ENCODE measurements at regions not wholly inside any gene's neighbourhood (a gene's known extent, or its start where the extent isn't known, plus 50 kb on each side); places are given as distances from the start of the nearest gene placed in this dataset.
"Not testable (repeated sequence)": the region's sequence is repeated elsewhere in the genome, so short reads cannot be mapped to it uniquely, and the experiment has no call there.

DNA sequence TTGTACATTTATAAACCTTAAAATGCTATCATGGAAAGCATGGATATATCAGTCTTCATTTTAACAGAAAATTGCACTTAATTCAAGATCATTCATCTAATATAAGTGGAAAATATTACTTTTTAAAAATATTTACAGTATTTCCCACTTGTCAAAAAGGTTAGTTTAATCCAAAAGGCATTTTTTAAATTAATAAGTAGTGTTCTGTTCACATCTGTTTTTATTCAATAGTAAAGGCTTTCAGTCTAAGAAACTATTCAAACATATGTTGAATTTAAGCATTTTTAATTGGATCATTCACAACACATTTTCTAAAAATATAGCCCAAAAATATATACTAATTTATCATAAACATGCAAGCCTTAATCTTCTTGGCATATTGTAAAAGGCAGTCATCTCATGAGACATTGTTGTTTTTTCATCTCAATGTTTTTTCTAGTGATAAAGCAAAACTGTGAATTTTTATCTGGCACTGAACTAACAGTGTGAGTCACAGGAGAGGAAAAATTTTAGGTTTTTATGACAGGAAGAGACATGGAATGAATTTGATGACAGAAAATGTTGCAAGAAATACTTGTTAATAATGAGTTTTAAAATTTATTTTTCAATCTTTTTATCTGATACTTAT lies 1642.5 kb upstream of the TMEFF2 start:
- Histone ChIP-seq H3K4me1 (ENCODE audit: control insufficient read depth, insufficient read depth, low read length) (no peaks in the 10 kb centered on the region), H3K27ac (ENCODE audit: insufficient read depth, low read depth, low read length, poor library complexity, severe bottlenecking) (no peak overlapping the region), H3K9me3 (ENCODE audit: control insufficient read depth, low read length) (no peaks in the 10 kb centered on the region), H3K27me3 (ENCODE audit: control insufficient read depth, insufficient read depth, low read length, poor library complexity, severe bottlenecking) (no peaks in the 10 kb centered on the region), H3K36me3 (ENCODE audit: control insufficient read depth, insufficient read depth, low read length) (no peaks in the 10 kb centered on the region), H3K4me3 (ENCODE audit: insufficient read depth, low read depth, low read length) (no peak overlapping the region)

DNA sequence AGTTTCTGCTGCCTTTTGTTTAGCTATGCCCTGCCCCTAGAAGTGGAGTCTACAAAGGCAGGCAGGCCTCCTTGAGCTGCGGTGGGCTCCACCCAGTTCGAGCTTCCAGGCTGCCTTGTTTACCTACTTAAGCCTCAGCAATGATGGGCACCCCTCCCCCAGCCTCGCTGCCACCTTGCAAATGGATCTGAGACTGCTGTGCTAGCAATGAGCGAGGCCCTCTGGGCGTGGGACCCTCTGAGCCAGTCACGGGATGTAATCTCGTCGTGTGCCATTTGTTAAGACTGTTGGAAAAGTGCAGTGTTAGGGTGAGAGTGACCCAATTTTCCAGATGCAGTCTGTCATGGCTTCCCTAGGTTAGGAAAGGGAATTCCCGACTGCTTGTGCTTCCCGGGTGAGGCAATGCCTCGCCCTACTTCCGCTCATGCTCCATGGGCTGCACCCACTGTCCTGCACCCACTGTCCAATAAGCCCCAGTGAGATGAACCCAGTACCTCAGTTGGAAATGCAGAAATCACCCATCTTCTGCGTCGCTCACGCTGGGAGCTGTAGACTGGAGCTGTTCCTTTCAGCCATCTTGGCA lies 1641.8 kb upstream of the TMEFF2 start:
- H3K27me3 ChIP-seq (ENCODE audit: control insufficient read depth, insufficient read depth, low read length, poor library complexity, severe bottlenecking); H3K27ac ChIP-seq (ENCODE audit: insufficient read depth, low read depth, low read length, poor library complexity, severe bottlenecking); H3K4me1 ChIP-seq (ENCODE audit: control insufficient read depth, insufficient read depth, low read length); H3K9me3 ChIP-seq (ENCODE audit: control insufficient read depth, low read length); H3K4me3 ChIP-seq (ENCODE audit: insufficient read depth, low read depth, low read length); H3K36me3 ChIP-seq (ENCODE audit: control insufficient read depth, insufficient read depth, low read length): not testable (repeated sequence)
- WGBS, 2 experiments, result 90 to 95% methylated on average over 15 of the region's 15 CpGs

DNA sequence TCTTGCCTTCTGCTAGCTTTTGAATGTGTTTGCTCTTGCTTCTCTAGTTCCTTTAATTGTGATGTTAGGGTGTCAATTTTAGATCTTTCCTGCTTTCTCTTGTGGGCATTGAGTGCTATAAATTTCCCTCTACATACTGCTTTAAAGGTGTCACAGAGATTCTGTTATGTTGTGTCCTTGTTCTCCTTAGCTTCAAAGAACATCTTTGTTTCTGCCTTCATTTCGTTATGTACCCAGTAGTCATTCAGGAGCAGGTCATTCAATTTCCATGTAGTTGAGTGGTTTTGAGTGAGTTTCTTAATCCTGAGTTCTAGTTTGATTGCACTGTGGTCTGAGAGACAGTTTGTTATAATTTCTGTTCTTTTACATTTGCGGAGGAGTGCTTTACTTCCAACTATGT lies 1639.2 kb upstream of the TMEFF2 start:
- H3K4me1 ChIP-seq (ENCODE audit: control insufficient read depth, insufficient read depth, low read length); H3K27me3 ChIP-seq (ENCODE audit: control insufficient read depth, insufficient read depth, low read length, poor library complexity, severe bottlenecking); H3K4me3 ChIP-seq (ENCODE audit: insufficient read depth, low read depth, low read length); H3K27ac ChIP-seq (ENCODE audit: insufficient read depth, low read depth, low read length, poor library complexity, severe bottlenecking); H3K36me3 ChIP-seq (ENCODE audit: control insufficient read depth, insufficient read depth, low read length); H3K9me3 ChIP-seq (ENCODE audit: control insufficient read depth, low read length): not testable (repeated sequence)
- WGBS, 2 experiments, result 39 to 46% methylated on average over 2 of the region's 2 CpGs

DNA sequence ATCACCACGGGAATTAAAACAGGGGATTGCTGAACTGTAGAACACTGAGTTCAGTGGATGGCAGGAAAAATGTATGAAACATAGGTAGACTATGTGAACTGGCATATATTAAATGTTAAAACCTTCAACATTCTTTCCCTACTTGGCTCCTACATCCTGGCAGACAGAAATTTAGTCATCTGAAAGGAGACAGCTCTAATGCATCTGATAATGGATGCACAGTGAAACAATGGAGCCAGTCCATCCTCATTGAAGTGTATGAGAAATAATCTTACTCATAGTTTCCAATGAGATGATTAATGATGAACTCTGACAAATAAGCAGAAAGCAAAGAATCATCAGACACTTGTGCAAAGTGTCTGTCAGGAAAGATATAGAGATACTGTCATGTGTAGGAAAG lies 1629.7 kb upstream of the TMEFF2 start:
- no peaks in the 10 kb centered on the region for H3K36me3 ChIP-seq (ENCODE audit: control insufficient read depth, insufficient read depth, low read length)
- WGBS, 2 experiments, result 100% methylated on average over 1 of the region's 1 CpG
- no peaks in the 10 kb centered on the region for H3K4me1 ChIP-seq (ENCODE audit: control insufficient read depth, insufficient read depth, low read length)
- H3K27ac ChIP-seq (ENCODE audit: insufficient read depth, low read depth, low read length, poor library complexity, severe bottlenecking), result no peak overlapping the region
- no peaks in the 10 kb centered on the region for H3K27me3 ChIP-seq (ENCODE audit: control insufficient read depth, insufficient read depth, low read length, poor library complexity, severe bottlenecking)
- no peak overlapping the region for H3K4me3 ChIP-seq (ENCODE audit: insufficient read depth, low read depth, low read length)
- H3K9me3 ChIP-seq (ENCODE audit: control insufficient read depth, low read length), result no peaks in the 10 kb centered on the region

DNA sequence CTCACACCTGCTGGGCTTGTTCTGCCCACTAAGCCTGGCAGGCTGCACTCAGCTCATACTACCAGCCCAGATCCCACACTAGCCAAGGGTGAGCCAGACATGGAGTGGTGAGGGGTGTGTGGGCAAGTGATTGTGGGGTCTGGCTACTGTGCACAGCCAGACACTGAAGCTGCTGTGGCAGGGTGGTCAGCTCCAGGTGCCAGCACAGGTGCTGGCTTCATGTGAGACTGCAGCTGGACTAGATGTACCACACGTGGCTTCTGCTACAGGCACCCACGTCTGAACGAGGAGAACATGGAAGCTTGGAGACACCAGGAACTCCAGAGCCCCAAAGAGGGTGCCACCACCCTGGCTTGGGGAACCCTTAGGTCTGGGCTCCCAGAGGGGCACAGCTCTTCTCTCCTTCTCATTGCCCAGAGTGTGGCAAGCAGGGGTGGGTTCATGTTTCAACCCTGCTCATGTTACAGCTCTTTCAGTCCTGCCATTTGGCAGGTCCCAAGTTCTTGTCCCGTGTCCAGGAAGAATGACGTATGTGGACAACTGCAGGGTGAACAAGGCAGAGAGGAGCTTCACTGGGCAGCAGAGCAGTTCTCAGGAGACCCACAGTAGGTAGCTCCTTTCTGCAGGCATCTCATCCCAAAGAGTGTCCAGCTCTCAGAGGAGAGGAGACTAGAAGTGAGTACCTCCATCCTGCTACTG lies 1624.2 kb upstream of the TMEFF2 start:
- Histone ChIP-seq H3K4me3 (ENCODE audit: insufficient read depth, low read depth, low read length) (no peak overlapping the region), H3K27me3 (ENCODE audit: control insufficient read depth, insufficient read depth, low read length, poor library complexity, severe bottlenecking) (no peaks in the 10 kb centered on the region), H3K9me3 (ENCODE audit: control insufficient read depth, low read length) (no peaks in the 10 kb centered on the region), H3K36me3 (ENCODE audit: control insufficient read depth, insufficient read depth, low read length) (no peaks in the 10 kb centered on the region), H3K4me1 (ENCODE audit: control insufficient read depth, insufficient read depth, low read length) (no peaks in the 10 kb centered on the region), H3K27ac (ENCODE audit: insufficient read depth, low read depth, low read length, poor library complexity, severe bottlenecking) (no peak overlapping the region)
- 91 to 93% methylated on average over 5 of the region's 5 CpGs for WGBS, 2 experiments

DNA sequence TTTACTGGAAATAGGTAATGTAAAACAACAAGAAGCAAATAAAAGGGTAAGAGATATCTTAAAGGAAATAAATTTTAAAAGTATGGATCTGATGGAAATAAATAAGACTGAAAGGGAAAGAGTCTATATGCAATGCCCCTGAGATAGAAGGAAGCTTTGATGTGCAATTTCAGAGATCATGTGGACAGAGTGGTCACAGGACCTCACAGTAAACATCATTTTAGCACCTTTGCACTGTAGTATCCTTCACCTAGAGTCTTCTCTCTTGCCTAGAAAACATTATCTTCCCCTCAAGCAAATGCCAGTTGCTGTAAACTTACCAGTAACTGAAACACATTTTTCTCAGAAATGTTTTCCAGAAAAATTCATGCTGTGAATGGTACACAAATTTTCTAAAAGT lies 1621.3 kb upstream of the TMEFF2 start:
- H3K36me3 ChIP-seq (ENCODE audit: control insufficient read depth, insufficient read depth, low read length), result no peaks in the 10 kb centered on the region
- H3K9me3 ChIP-seq (ENCODE audit: control insufficient read depth, low read length), result no peaks in the 10 kb centered on the region

DNA sequence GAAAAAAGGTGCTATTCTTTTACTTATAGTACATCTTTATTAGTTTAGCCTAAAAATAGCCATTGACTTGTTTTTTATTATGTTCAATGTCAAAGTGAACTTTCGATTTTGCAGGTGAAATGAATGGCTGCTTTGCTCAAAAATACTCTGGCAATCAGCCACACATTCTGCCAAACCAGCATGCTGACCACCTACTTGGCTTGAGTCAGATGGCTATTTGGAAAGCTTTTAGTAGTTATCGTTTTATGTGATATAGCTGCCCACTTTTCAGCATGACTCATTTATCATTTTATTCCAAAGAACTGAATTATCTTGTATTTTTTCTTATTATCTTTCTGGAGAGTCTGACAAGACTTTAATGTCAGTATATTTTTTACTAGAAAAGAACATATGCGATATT lies 1615.8 kb upstream of the TMEFF2 start:
- 94 to 95% methylated on average over 2 to 3 of the region's 3 CpGs for WGBS, 2 experiments
- Histone ChIP-seq H3K36me3 (ENCODE audit: control insufficient read depth, insufficient read depth, low read length) (no peaks in the 10 kb centered on the region), H3K4me1 (ENCODE audit: control insufficient read depth, insufficient read depth, low read length) (no peaks in the 10 kb centered on the region), H3K9me3 (ENCODE audit: control insufficient read depth, low read length) (no peaks in the 10 kb centered on the region), H3K4me3 (ENCODE audit: insufficient read depth, low read depth, low read length) (no peak overlapping the region), H3K27ac (ENCODE audit: insufficient read depth, low read depth, low read length, poor library complexity, severe bottlenecking) (no peak overlapping the region), H3K27me3 (ENCODE audit: control insufficient read depth, insufficient read depth, low read length, poor library complexity, severe bottlenecking) (no peaks in the 10 kb centered on the region)

More for the DNA sequence above, 1621.3 kb upstream of the TMEFF2 start:
- no peak overlapping the region for H3K4me3 ChIP-seq (ENCODE audit: insufficient read depth, low read depth, low read length)
- no peaks in the 10 kb centered on the region for H3K4me1 ChIP-seq (ENCODE audit: control insufficient read depth, insufficient read depth, low read length)
- H3K27ac ChIP-seq (ENCODE audit: insufficient read depth, low read depth, low read length, poor library complexity, severe bottlenecking), result no peak overlapping the region
- H3K27me3 ChIP-seq (ENCODE audit: control insufficient read depth, insufficient read depth, low read length, poor library complexity, severe bottlenecking), result no peaks in the 10 kb centered on the region

DNA sequence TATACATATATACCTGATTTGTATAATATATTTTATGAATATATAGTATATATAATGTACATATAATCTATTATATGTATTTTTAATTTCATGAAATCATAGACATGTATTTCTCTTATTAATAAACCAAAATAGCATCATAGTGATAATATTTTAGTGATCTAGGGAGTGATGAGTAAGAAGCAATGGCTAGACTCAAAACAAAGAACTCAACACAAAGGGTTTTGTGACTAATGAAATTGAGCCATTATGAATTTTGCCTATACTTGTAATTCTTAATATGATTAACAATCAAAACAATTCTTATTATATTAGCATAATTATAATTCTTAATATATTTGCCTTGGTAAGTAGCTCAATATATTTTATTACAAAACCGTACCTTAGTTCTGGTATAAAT lies 1614.1 kb upstream of the TMEFF2 start:
- no peaks in the 10 kb centered on the region for H3K36me3 ChIP-seq (ENCODE audit: control insufficient read depth, insufficient read depth, low read length)
- no peaks in the 10 kb centered on the region for H3K9me3 ChIP-seq (ENCODE audit: control insufficient read depth, low read length)
- no CpG with 5 or more reads among the region's 1 CpG for WGBS, 2 experiments
- H3K27me3 ChIP-seq (ENCODE audit: control insufficient read depth, insufficient read depth, low read length, poor library complexity, severe bottlenecking), result no peaks in the 10 kb centered on the region
- H3K4me1 ChIP-seq (ENCODE audit: control insufficient read depth, insufficient read depth, low read length), result no peaks in the 10 kb centered on the region
- no peak overlapping the region for H3K27ac ChIP-seq (ENCODE audit: insufficient read depth, low read depth, low read length, poor library complexity, severe bottlenecking)
- H3K4me3 ChIP-seq (ENCODE audit: insufficient read depth, low read depth, low read length), result no peak overlapping the region

DNA sequence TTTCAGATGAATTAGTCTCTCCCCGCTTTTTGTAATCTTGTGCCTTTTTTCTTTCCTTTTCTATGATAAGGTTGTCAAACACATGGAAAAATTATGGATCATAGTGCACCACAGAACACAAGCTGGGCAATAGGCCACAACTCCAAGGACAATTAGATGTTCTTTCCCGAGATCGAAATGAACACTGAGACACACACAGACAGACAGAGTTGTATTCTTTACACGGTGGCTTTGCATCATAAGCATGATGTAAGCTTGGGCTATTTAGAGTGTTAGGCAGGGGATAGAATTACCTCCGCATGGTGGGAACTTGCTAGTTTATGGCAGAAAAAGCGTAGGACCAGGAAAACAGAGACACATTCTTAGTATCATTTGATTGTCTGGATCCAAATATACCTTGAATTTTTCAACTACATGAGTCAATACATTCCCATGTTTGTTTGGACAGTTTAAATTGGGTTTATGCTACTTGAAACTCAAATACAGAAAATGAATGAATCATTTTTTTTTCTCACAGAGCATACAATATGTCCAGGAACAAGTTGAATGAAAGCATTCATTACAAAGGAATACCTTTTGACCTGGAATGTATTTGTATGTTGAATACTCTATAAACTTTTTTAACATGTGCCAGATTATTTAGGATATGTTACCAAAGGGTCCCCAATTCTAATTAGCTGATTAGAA lies 1611.5 kb upstream of the TMEFF2 start:
- WGBS, 2 experiments, result 95 to 96% methylated on average over 6 of the region's 6 CpGs
- Histone ChIP-seq H3K4me1 (ENCODE audit: control insufficient read depth, insufficient read depth, low read length) (no peaks in the 10 kb centered on the region), H3K4me3 (ENCODE audit: insufficient read depth, low read depth, low read length) (no peak overlapping the region), H3K27me3 (ENCODE audit: control insufficient read depth, insufficient read depth, low read length, poor library complexity, severe bottlenecking) (no peaks in the 10 kb centered on the region), H3K36me3 (ENCODE audit: control insufficient read depth, insufficient read depth, low read length) (no peaks in the 10 kb centered on the region), H3K9me3 (ENCODE audit: control insufficient read depth, low read length) (no peaks in the 10 kb centered on the region), H3K27ac (ENCODE audit: insufficient read depth, low read depth, low read length, poor library complexity, severe bottlenecking) (no peak overlapping the region)

DNA sequence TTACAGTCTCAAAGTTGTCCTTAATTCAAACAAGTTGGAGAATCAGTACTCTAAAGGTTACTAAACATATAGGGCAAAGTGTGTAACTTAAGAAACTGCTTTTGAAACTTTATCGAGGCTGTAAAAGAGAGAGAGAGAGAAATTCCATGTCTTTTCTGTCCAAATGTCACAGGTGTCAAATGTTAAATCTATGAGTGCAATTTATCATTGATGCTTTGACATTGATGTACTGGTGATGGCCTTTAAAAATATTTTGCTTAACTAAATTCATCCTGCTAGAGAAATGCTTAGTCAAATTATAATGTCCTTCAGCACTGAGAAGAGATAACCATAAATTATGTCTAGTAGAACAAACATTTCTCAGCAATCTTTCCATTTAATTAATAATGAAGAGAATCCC lies 1602.1 kb upstream of the TMEFF2 start:
- Histone ChIP-seq H3K36me3 (ENCODE audit: control insufficient read depth, insufficient read depth, low read length) (no peaks in the 10 kb centered on the region), H3K4me1 (ENCODE audit: control insufficient read depth, insufficient read depth, low read length) (no peaks in the 10 kb centered on the region), H3K27me3 (ENCODE audit: control insufficient read depth, insufficient read depth, low read length, poor library complexity, severe bottlenecking) (no peaks in the 10 kb centered on the region), H3K9me3 (ENCODE audit: control insufficient read depth, low read length) (no peaks in the 10 kb centered on the region), H3K4me3 (ENCODE audit: insufficient read depth, low read depth, low read length) (no peak overlapping the region), H3K27ac (ENCODE audit: insufficient read depth, low read depth, low read length, poor library complexity, severe bottlenecking) (no peak overlapping the region)
- 95 to 97% methylated on average over 1 of the region's 1 CpG for WGBS, 2 experiments
